MM.1S (cell line): ENCODE measurements at regions not wholly inside any gene's neighbourhood (a gene's known extent, or its start where the extent isn't known, plus 50 kb on each side); places are given as distances from the start of the nearest gene placed in this dataset.

Experiments
- EZH2 ChIP-seq: fragments of 300-600 bp; sonication (generic); optimal IDR thresholded peaks from 2 replicates; pipeline ENCODE3; 2017; ENCODE audit warnings: low read depth, mild to moderate bottlenecking, antibody characterized with exemption, low read length, mixed read lengths
- EZH2phosphoT487 ChIP-seq: fragments of 300-600 bp; sonication (generic); IDR thresholded peaks from 2 replicates; pipeline ENCODE4 v1.6.1; 2018; ENCODE audit warnings: antibody characterized with exemption, low read length
- TF ChIP-seq, protein P1 (sequence below): fragments of 300-600 bp; sonication (generic); IDR thresholded peaks from 2 replicates; pipeline ENCODE4 v1.5.1; 2016; ENCODE audit warnings: antibody characterized with exemption, low read length, mixed read lengths

DNA sequence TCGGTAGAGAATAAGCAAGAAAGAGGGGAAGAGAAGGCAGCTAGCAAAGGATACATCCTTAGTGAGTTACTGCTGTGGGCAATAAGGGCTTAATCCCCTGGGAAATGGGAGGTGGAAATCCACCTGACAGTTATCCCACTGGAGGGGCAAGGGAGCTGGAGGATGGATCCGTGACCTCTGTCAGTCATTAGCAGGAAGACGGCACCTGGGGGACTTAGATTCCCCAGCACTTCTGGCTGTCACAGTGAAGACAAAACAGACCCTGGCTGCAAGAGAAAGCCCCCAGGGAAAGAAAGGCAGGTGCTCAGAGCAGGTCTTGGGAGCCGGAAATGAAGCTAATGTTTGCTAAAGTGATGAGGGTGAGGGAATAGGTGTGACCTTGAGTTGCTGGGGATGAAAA is 70.4 kb upstream of the MRI1 start:
- TF ChIP-seq, protein P1, sequence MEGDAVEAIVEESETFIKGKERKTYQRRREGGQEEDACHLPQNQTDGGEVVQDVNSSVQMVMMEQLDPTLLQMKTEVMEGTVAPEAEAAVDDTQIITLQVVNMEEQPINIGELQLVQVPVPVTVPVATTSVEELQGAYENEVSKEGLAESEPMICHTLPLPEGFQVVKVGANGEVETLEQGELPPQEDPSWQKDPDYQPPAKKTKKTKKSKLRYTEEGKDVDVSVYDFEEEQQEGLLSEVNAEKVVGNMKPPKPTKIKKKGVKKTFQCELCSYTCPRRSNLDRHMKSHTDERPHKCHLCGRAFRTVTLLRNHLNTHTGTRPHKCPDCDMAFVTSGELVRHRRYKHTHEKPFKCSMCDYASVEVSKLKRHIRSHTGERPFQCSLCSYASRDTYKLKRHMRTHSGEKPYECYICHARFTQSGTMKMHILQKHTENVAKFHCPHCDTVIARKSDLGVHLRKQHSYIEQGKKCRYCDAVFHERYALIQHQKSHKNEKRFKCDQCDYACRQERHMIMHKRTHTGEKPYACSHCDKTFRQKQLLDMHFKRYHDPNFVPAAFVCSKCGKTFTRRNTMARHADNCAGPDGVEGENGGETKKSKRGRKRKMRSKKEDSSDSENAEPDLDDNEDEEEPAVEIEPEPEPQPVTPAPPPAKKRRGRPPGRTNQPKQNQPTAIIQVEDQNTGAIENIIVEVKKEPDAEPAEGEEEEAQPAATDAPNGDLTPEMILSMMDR, result no peak
- TF ChIP-seq EZH2 (no peak), EZH2phosphoT487 (no peak)
